WTC11 (cell line): ENCODE measurements at regions not wholly inside any gene's neighbourhood (a gene's known extent, or its start where the extent isn't known, plus 50 kb on each side); places are given as distances from the start of the nearest gene placed in this dataset.

ENCODE experiments used
- ATAC-seq: fragments of 200-7000 bp; cut with Tn5 transposase; 2 replicates; pipeline ENCODE4 v1.10.0; 2021; ENCODE audit warnings: mild to moderate bottlenecking, moderate library complexity
- CTCF ChIA-PET: fragments of 300-600 bp; sonication (Branson Sonifier 250); formaldehyde crosslinking; loops from one replicate; lab custom pipeline; 2021; ENCODE audit warnings: antibody characterized with exemption; lab: Charles Lee
- POLR2A ChIA-PET: fragments of 350-600 bp; sonication (Branson Sonifier 250); formaldehyde crosslinking; loops from one replicate; lab custom pipeline; 2021; ENCODE audit warnings: antibody characterized with exemption; lab: Charles Lee
- DNase-seq: peaks from one replicate; pipeline ENCODE4 v3.0.0; 2021; ENCODE audit warnings: low spot score
- H3K27ac Mint-ChIP-seq: 2 replicates; pipeline ENCODE4 v1.8.0; 2021; ENCODE audit warnings: mixed read lengths
- H3K27me3 Mint-ChIP-seq: 2 replicates; pipeline ENCODE4 v1.8.0; 2021; ENCODE audit warnings: low read depth, mild to moderate bottlenecking, moderate library complexity, mixed read lengths
- H3K36me3 Mint-ChIP-seq: 2 replicates; pipeline ENCODE4 v1.8.0; 2021; ENCODE audit warnings: mixed read lengths
- H3K4me1 Mint-ChIP-seq: 2 replicates; pipeline ENCODE4 v1.8.0; 2022; ENCODE audit warnings: mixed read lengths
- H3K4me3 Mint-ChIP-seq: 2 replicates; pipeline ENCODE4 v1.8.0; 2021; ENCODE audit warnings: mild to moderate bottlenecking, moderate library complexity, mixed read lengths
- H3K9me3 Mint-ChIP-seq: 2 replicates; pipeline ENCODE4 v1.8.0; 2021; ENCODE audit warnings: mixed read lengths
- ARID4B ChIP-seq: sonication (generic); formaldehyde crosslinking; IDR thresholded peaks from 2 replicates; pipeline ENCODE4 v1.8.0; 2023; ENCODE audit warnings: missing genetic modification reagents, mild to moderate bottlenecking, borderline replicate concordance
- ATF2 ChIP-seq: sonication (generic); formaldehyde crosslinking; IDR thresholded peaks from 2 replicates; pipeline ENCODE4 v1.8.1; 2022; ENCODE audit warnings: low read depth, missing genetic modification reagents, borderline replicate concordance
- E2F4 ChIP-seq: sonication (generic); formaldehyde crosslinking; IDR thresholded peaks from 2 replicates; pipeline ENCODE4 v1.8.1; 2022; ENCODE audit warnings: low read depth, mild to moderate bottlenecking, moderate library complexity, missing genetic modification reagents, borderline replicate concordance
- E2F5 ChIP-seq: sonication (generic); formaldehyde crosslinking; IDR thresholded peaks from 2 replicates; pipeline ENCODE4 v1.8.1; 2022; ENCODE audit warnings: mild to moderate bottlenecking, moderate library complexity, missing genetic modification reagents
- ELF4 ChIP-seq: sonication (generic); formaldehyde crosslinking; IDR thresholded peaks from 2 replicates; pipeline ENCODE4 v1.8.1; 2022; ENCODE audit warnings: low read depth, mild to moderate bottlenecking, moderate library complexity, missing genetic modification reagents
- ESRRA ChIP-seq: sonication (generic); formaldehyde crosslinking; IDR thresholded peaks from 2 replicates; pipeline ENCODE4 v1.8.1; 2022; ENCODE audit warnings: mild to moderate bottlenecking, missing genetic modification reagents, borderline replicate concordance
- GABPB1 ChIP-seq: sonication (generic); formaldehyde crosslinking; IDR thresholded peaks from 2 replicates; pipeline ENCODE4 v1.8.1; 2023; ENCODE audit warnings: mild to moderate bottlenecking, missing genetic modification reagents
- IRF2 ChIP-seq: sonication (generic); formaldehyde crosslinking; IDR thresholded peaks from 2 replicates; pipeline ENCODE4 v1.8.0; 2022; ENCODE audit warnings: low read depth, missing genetic modification reagents, borderline replicate concordance
- KAT7 ChIP-seq: sonication (generic); formaldehyde crosslinking; IDR thresholded peaks from 2 replicates; pipeline ENCODE4 v1.8.1; 2023; ENCODE audit warnings: missing genetic modification reagents, mild to moderate bottlenecking, borderline replicate concordance
- MLX ChIP-seq: sonication (generic); formaldehyde crosslinking; IDR thresholded peaks from 2 replicates; pipeline ENCODE4 v1.8.1; 2023; ENCODE audit warnings: mild to moderate bottlenecking, missing genetic modification reagents, moderate library complexity
- NFE2L1 ChIP-seq: sonication (generic); formaldehyde crosslinking; IDR thresholded peaks from 2 replicates; pipeline ENCODE4 v1.8.1; 2023; ENCODE audit warnings: missing genetic modification reagents
- PRDM15 ChIP-seq: sonication (generic); formaldehyde crosslinking; IDR thresholded peaks from 2 replicates; pipeline ENCODE4 v1.8.0; 2022; ENCODE audit warnings: missing genetic modification reagents
- PREB ChIP-seq: sonication (generic); formaldehyde crosslinking; IDR thresholded peaks from 2 replicates; pipeline ENCODE4 v1.8.1; 2022; ENCODE audit warnings: mild to moderate bottlenecking, missing genetic modification reagents, moderate library complexity, borderline replicate concordance
- PRRX2 ChIP-seq: fragments of 250-450 bp; sonication (Bioruptor Pico); IDR thresholded peaks from 2 replicates; pipeline ENCODE4 v1.8.0; 2021; ENCODE audit warnings: mild to moderate bottlenecking
- RORB ChIP-seq: fragments of 250-450 bp; sonication (Bioruptor Pico); IDR thresholded peaks from 2 replicates; pipeline ENCODE4 v1.9.0; 2021; ENCODE audit warnings: mild to moderate bottlenecking
- SP1 ChIP-seq: sonication (generic); formaldehyde crosslinking; conservative IDR thresholded peaks from 2 replicates; pipeline ENCODE4 v1.8.1; 2022; ENCODE audit warnings: missing genetic modification reagents
- TP53 ChIP-seq: sonication (generic); formaldehyde crosslinking; IDR thresholded peaks from 2 replicates; pipeline ENCODE4 v1.8.1; 2023; ENCODE audit warnings: mild to moderate bottlenecking, missing genetic modification reagents
- USF2 ChIP-seq: sonication (generic); formaldehyde crosslinking; IDR thresholded peaks from 2 replicates; pipeline ENCODE4 v1.8.1; 2023; ENCODE audit warnings: mild to moderate bottlenecking, missing genetic modification reagents, moderate library complexity
- ZBTB21 ChIP-seq: sonication (generic); formaldehyde crosslinking; IDR thresholded peaks from 2 replicates; pipeline ENCODE4 v1.8.1; 2023; ENCODE audit warnings: mild to moderate bottlenecking, missing genetic modification reagents, borderline replicate concordance
- ZBTB43 ChIP-seq: sonication (generic); formaldehyde crosslinking; IDR thresholded peaks from 2 replicates; pipeline ENCODE4 v1.8.1; 2023; ENCODE audit warnings: mild to moderate bottlenecking, missing genetic modification reagents

GRCh38 chr3:25035526-25035925 lies 392.5 kb upstream of the RARB start:
- Mint-ChIP-seq H3K27ac (no peak overlapping the region), H3K36me3 (no peaks in the 10 kb centered on the region), H3K9me3 (no peaks in the 10 kb centered on the region), H3K4me3 (no peak overlapping the region), H3K27me3 (no peaks in the 10 kb centered on the region), H3K4me1 (no peaks in the 10 kb centered on the region)
- TF ChIP-seq RORB (CRISPR knock-in tag) = no peak
- TF ChIP-seq USF2 = no peak
- no peak for TF ChIP-seq E2F4
- no peak for TF ChIP-seq PREB (CRISPR knock-in tag)
- no peak for TF ChIP-seq ATF2 (CRISPR knock-in tag)
- ATAC-seq (no peak), DNase-seq (no peak)
- ChIA-PET CTCF (interaction anchor here (0.6 to 4.0 kb wide), 2 partner anchors 13 to 471 kb away, joined by 3 to 31 read pairs; no protein-coding TSS in a partner anchor), POLR2A (no interaction called here)

- Mint-ChIP-seq H3K9me3 (no peaks in the 10 kb centered on the region), H3K4me3 (no peak overlapping the region), H3K4me1 (no peaks in the 10 kb centered on the region), H3K36me3 (no peaks in the 10 kb centered on the region), H3K27me3 (no peaks in the 10 kb centered on the region), H3K27ac (no peak overlapping the region)
- no peak for ATAC-seq
- POLR2A ChIA-PET = no interaction called here
- DNase-seq = no peak
- CTCF ChIA-PET = no interaction called here
- TF ChIP-seq NFE2L1 (no peak), E2F5 (CRISPR knock-in tag) (no peak), ZBTB21 (CRISPR knock-in tag) (no peak), ARID4B (CRISPR knock-in tag) (no peak), ELF4 (no peak), MLX (CRISPR knock-in tag) (no peak), ESRRA (CRISPR knock-in tag) (no peak), SP1 (CRISPR knock-in tag) (no peak), GABPB1 (no peak), PRRX2 (CRISPR knock-in tag) (no peak), IRF2 (CRISPR knock-in tag) (no peak), PRDM15 (CRISPR knock-in tag) (no peak), KAT7 (no peak), ZBTB43 (CRISPR knock-in tag) (no peak), TP53 (no peak)
These were observed 391.4 kb upstream of the RARB start for GRCh38 chr3:25036633-25037032.
